AG09319 (cell line): ENCODE measurements at regions not wholly inside any gene's neighbourhood (a gene's known extent, or its start where the extent isn't known, plus 50 kb on each side); places are given as distances from the start of the nearest gene placed in this dataset.

Source experiments
- DNase-seq: peaks from one replicate; pipeline ENCODE4 v3.0.0-alpha.2; 2010; ENCODE audit warnings: low read depth; ENCODE audit errors: extremely low read depth
- CTCF ChIP-seq: IDR thresholded peaks from 2 replicates; pipeline ENCODE4 v1.5.1; 2011; ENCODE audit warnings: low read depth, mild to moderate bottlenecking, inconsistent platforms, low read length, moderate library complexity

- DNase-seq = no peak
- TF ChIP-seq CTCF = no peak
These were observed 470.5 kb upstream of the DAB1 start for GRCh38 chr1:57894315-57894714.

GRCh38 chr1:57889676-57890320 is 465.9 kb upstream of the DAB1 start:
- TF ChIP-seq CTCF = no peak
- no peak for DNase-seq

- DNase-seq = no peak
- no peak for TF ChIP-seq CTCF
These were observed 464.2 kb upstream of the DAB1 start for GRCh38 chr1:57887964-57888491.

GRCh38 chr1:57886376-57886775 is 462.5 kb upstream of the DAB1 start:
- TF ChIP-seq CTCF = no peak
- no peak for DNase-seq

- no peak for TF ChIP-seq CTCF
- no peak for DNase-seq
These were observed 459.8 kb upstream of the DAB1 start for GRCh38 chr1:57883642-57883995.

GRCh38 chr1:57882934-57883641 is 459.2 kb upstream of the DAB1 start:
- no peak for TF ChIP-seq CTCF
- no peak for DNase-seq

GRCh38 chr1:57882072-57882471 is 458.2 kb upstream of the DAB1 start:
- TF ChIP-seq CTCF = no peak
- DNase-seq = no peak
